H9 (cell line): ENCODE measurements at regions not wholly inside any gene's neighbourhood (a gene's known extent, or its start where the extent isn't known, plus 50 kb on each side); places are given as distances from the start of the nearest gene placed in this dataset.
A peak's percentile ranks its signal among the peaks of the same experiment; 100 is the strongest.

ENCODE experiments used
- DNase-seq: peaks from one replicate; pipeline ENCODE4 v3.0.0-alpha.2; 2017
- H2AFZ ChIP-seq: one replicate; pipeline ENCODE4 v1.6.1; 2013; ENCODE audit warnings: mild to moderate bottlenecking, low read length, control low read depth, moderate library complexity
- H2AK5ac ChIP-seq: 2 replicates; pipeline ENCODE4 v1.6.1; 2013; ENCODE audit warnings: low read length, control low read depth, mixed read lengths; ENCODE audit not compliant: insufficient read length
- H2BK120ac ChIP-seq: one replicate; pipeline ENCODE4 v1.6.1; 2013; ENCODE audit warnings: low read depth, mild to moderate bottlenecking, low read length, control low read depth, inconsistent platforms; ENCODE audit not compliant: poor library complexity, severe bottlenecking
- H2BK12ac ChIP-seq: 2 replicates; pipeline ENCODE4 v1.6.1; 2013; ENCODE audit warnings: low read length, control low read depth, mixed read lengths, low read depth; ENCODE audit not compliant: insufficient read length
- H2BK15ac ChIP-seq: 2 replicates; pipeline ENCODE4 v1.6.1; 2013; ENCODE audit warnings: low read depth, low read length, control low read depth
- H2BK20ac ChIP-seq: one replicate; pipeline ENCODE4 v1.6.1; 2013; ENCODE audit warnings: low read depth, mild to moderate bottlenecking, low read length, control low read depth, inconsistent platforms; ENCODE audit not compliant: poor library complexity, severe bottlenecking
- H2BK5ac ChIP-seq: 2 replicates; pipeline ENCODE4 v1.6.1; 2013; ENCODE audit warnings: low read length, control low read depth, mixed read lengths; ENCODE audit not compliant: insufficient read length
- H3K14ac ChIP-seq: 2 replicates; pipeline ENCODE4 v1.6.1; 2013; ENCODE audit warnings: low read length, control low read depth; ENCODE audit not compliant: insufficient read depth
- H3K18ac ChIP-seq: 2 replicates; pipeline ENCODE4 v1.6.1; 2013; ENCODE audit warnings: low read depth, mild to moderate bottlenecking, mixed read lengths, low read length, control low read depth; ENCODE audit not compliant: insufficient read length
- H3K23ac ChIP-seq: 2 replicates; pipeline ENCODE4 v1.6.1; 2013; ENCODE audit warnings: low read length, control low read depth, mixed read lengths, low read depth; ENCODE audit not compliant: insufficient read length
- H3K23me2 ChIP-seq: 2 replicates; pipeline ENCODE4 v1.6.1; 2013; ENCODE audit warnings: low read depth, mild to moderate bottlenecking, mixed read lengths, low read length, control low read depth; ENCODE audit not compliant: insufficient read length, poor library complexity, severe bottlenecking
- H3K27ac ChIP-seq: 2 replicates; pipeline ENCODE4 v1.5.1; 2013; ENCODE audit warnings: low read length, control low read depth, mixed read lengths, low read depth; ENCODE audit not compliant: insufficient read length
- H3K27me3 ChIP-seq: 2 replicates; pipeline ENCODE4 v1.6.1; 2013; ENCODE audit warnings: low read length, control low read depth, inconsistent platforms; ENCODE audit not compliant: insufficient read depth
- H3K4ac ChIP-seq: 2 replicates; pipeline ENCODE4 v1.6.1; 2013; ENCODE audit warnings: low read depth, mild to moderate bottlenecking, control low read depth, inconsistent platforms, low read length, moderate library complexity
- H3K4me1 ChIP-seq: 2 replicates; pipeline ENCODE4 v1.6.1; 2013; ENCODE audit warnings: low read length, control low read depth, inconsistent platforms; ENCODE audit not compliant: insufficient read depth
- H3K4me2 ChIP-seq: 2 replicates; pipeline ENCODE4 v1.6.1; 2013; ENCODE audit warnings: low read length, control low read depth, mixed read lengths; ENCODE audit not compliant: insufficient read length, insufficient read depth
- H3K56ac ChIP-seq: 2 replicates; pipeline ENCODE4 v1.6.1; 2013; ENCODE audit warnings: low read depth, mild to moderate bottlenecking, mixed read lengths, low read length, control low read depth; ENCODE audit not compliant: insufficient read length
- H3K79me1 ChIP-seq: 2 replicates; pipeline ENCODE4 v1.6.1; 2013; ENCODE audit warnings: low read depth, mild to moderate bottlenecking, moderate library complexity, low read length, control low read depth, inconsistent platforms; ENCODE audit not compliant: insufficient read depth, poor library complexity, severe bottlenecking
- H3K79me2 ChIP-seq: 2 replicates; pipeline ENCODE4 v1.6.1; 2013; ENCODE audit warnings: low read length, control low read depth, inconsistent platforms; ENCODE audit not compliant: insufficient read depth
- H3K9ac ChIP-seq: 2 replicates; pipeline ENCODE4 v1.6.1; 2013; ENCODE audit warnings: low read length, control low read depth, mixed read lengths; ENCODE audit not compliant: insufficient read length; ENCODE audit errors: extremely low read depth
- H3K9me3 ChIP-seq: one replicate; pipeline ENCODE4 v1.6.1; 2013; ENCODE audit warnings: low read depth, low read length, inconsistent platforms; ENCODE audit not compliant: control insufficient read depth
- H3T11ph ChIP-seq: one replicate; pipeline ENCODE4 v1.6.1; 2013; ENCODE audit warnings: mild to moderate bottlenecking, low read length, control low read depth, inconsistent platforms
- H4K20me1 ChIP-seq: one replicate; pipeline ENCODE4 v1.6.1; 2013; ENCODE audit not compliant: control insufficient read depth, insufficient read length, insufficient read depth
- H4K5ac ChIP-seq: 2 replicates; pipeline ENCODE4 v1.6.1; 2013; ENCODE audit warnings: low read depth, mild to moderate bottlenecking, mixed read lengths, low read length, control low read depth; ENCODE audit not compliant: insufficient read length
- H4K8ac ChIP-seq: replicated peaks from 2 replicates; pipeline ENCODE4 v1.6.1; 2013; ENCODE audit warnings: low read length, control low read depth, mixed read lengths, low read depth; ENCODE audit not compliant: insufficient read length
- H4K91ac ChIP-seq: 2 replicates; pipeline ENCODE4 v1.6.1; 2013; ENCODE audit warnings: low read depth, mild to moderate bottlenecking, moderate library complexity, mixed read lengths, low read length, control low read depth; ENCODE audit not compliant: insufficient read length
- H3K27ac Mint-ChIP-seq, 3 experiments: 2 replicates in 2 of 3; 3 replicates in 1 of 3; pipeline ENCODE4 v1.8.0; 2020 to 2021; ENCODE audit warnings: mixed read lengths in 3 of 3, mild to moderate bottlenecking in 1 of 3, moderate library complexity in 1 of 3
- H3K27me3 Mint-ChIP-seq: 2 replicates; pipeline ENCODE4 v1.8.0; 2021; ENCODE audit warnings: low read depth, mild to moderate bottlenecking, moderate library complexity, mixed read lengths
- H3K36me3 Mint-ChIP-seq, 3 experiments: 2 replicates in 2 of 3; 3 replicates in 1 of 3; pipeline ENCODE4 v1.8.0; 2020 to 2021; ENCODE audit warnings: low read depth in 3 of 3, mixed read lengths in 3 of 3; ENCODE audit not compliant: insufficient read depth in 1 of 3
- H3K4me1 Mint-ChIP-seq, 2 experiments: 2 replicates each; pipeline ENCODE4 v1.8.0; 2020; ENCODE audit warnings: mixed read lengths in 2 of 2
- H3K4me3 Mint-ChIP-seq, 2 experiments: 2 replicates in 1 of 2; 3 replicates in 1 of 2; pipeline ENCODE4 v1.8.0; 2020 to 2021; ENCODE audit warnings: mild to moderate bottlenecking in 2 of 2, mixed read lengths in 2 of 2, moderate library complexity in 1 of 2
- H3K9me3 Mint-ChIP-seq, 2 experiments: 2 replicates in 1 of 2; 3 replicates in 1 of 2; pipeline ENCODE4 v1.8.0; 2020; ENCODE audit warnings: mild to moderate bottlenecking in 2 of 2, mixed read lengths in 2 of 2, moderate library complexity in 1 of 2
- WGBS: extraction: QIAGEN DNeasy Blood & Tissue Kit; methylation state at CpG from one replicate; pipeline ENCODE4 v1.1.7; 2013; ENCODE audit warnings: missing lambda C conversion rate, low lambda C conversion rate, mixed read lengths; ENCODE audit not compliant: insufficient read length; ENCODE audit errors: extremely low coverage; 5-methylcytosine and 5-hydroxymethylcytosine counted together
- TF ChIP-seq, protein P1 (sequence below): fragments of 200-600 bp; sonication (generic); conservative IDR thresholded peaks from 3 replicates; pipeline ENCODE4 v1.8.0; 2021; ENCODE audit warnings: antibody characterized with exemption, mild to moderate bottlenecking

DNA sequence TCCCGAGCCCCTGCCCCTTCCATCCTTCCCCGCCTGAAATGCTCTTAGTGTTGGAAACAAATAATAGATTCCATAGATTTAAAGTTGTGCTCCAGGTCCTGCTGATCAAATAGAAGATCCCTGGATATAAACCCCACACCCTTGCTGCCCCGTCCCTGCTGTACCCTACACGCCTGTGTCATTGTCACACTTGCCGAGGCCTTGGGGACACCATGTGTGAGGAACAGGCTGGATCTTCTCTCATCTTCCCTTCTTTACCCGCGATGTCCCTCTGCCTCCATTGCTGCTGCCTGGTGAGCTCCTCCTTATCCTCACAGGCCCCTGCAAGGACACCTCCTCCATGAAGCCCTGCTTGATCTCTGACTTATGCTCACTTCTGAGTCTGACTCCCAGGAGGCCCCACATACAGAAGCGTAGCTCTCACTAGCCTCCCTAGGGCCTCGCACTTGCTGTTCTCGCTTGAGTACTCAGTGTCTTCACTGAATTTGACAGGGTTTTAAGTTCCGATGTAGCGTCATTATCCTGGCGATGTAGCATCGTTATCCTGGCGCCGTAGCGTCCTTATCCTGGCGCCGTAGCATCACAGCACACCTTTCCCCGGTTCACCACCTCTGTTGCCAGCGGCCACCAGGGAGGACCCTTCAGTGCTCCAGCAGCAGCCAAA lies 221.9 kb downstream of the NDUFA10 start:
- Mint-ChIP-seq H3K4me3 (no peak overlapping the region), H3K27me3 (peaks cover 9% of the 10 kb centered on the region), H3K4me1 (peaks cover 5 to 8% of the 10 kb centered on the region in 2 experiments), H3K36me3 (no peaks in the 10 kb centered on the region; a peak in 1 of 7 replicates), H3K27ac (no peak overlapping the region; a peak in 1 of 7 replicates), H3K9me3 (peaks cover 0 to 7% of the 10 kb centered on the region in 2 experiments; a peak in 2 of 5 replicates)
- Histone ChIP-seq H2BK120ac (no peak overlapping the region), H3K27ac (no peak overlapping the region), H3K4ac (no peak overlapping the region), H2BK15ac (no peak overlapping the region), H3K18ac (no peak overlapping the region), H2BK5ac (no peak overlapping the region), H4K91ac (no peak overlapping the region), H2BK12ac (no peak overlapping the region), H4K20me1 (no peaks in the 10 kb centered on the region), H4K8ac (no peak overlapping the region), H3K27me3 (no peaks in the 10 kb centered on the region), H2AK5ac (no peak overlapping the region), H3K9me3 (no peaks in the 10 kb centered on the region), H2AFZ (no peak overlapping the region), H3K14ac (no peak overlapping the region), H3K23me2 (no peaks in the 10 kb centered on the region), H3K23ac (no peak overlapping the region), H3K4me1 (no peaks in the 10 kb centered on the region), H3K9ac (no peak overlapping the region), H3K79me2 (no peaks in the 10 kb centered on the region), H2BK20ac (no peak overlapping the region), H3K79me1 (no peaks in the 10 kb centered on the region), H4K5ac (no peak overlapping the region), H3K4me2 (no peak overlapping the region), H3T11ph (no peak overlapping the region), H3K56ac (no peak overlapping the region)
- TF ChIP-seq, protein P1, sequence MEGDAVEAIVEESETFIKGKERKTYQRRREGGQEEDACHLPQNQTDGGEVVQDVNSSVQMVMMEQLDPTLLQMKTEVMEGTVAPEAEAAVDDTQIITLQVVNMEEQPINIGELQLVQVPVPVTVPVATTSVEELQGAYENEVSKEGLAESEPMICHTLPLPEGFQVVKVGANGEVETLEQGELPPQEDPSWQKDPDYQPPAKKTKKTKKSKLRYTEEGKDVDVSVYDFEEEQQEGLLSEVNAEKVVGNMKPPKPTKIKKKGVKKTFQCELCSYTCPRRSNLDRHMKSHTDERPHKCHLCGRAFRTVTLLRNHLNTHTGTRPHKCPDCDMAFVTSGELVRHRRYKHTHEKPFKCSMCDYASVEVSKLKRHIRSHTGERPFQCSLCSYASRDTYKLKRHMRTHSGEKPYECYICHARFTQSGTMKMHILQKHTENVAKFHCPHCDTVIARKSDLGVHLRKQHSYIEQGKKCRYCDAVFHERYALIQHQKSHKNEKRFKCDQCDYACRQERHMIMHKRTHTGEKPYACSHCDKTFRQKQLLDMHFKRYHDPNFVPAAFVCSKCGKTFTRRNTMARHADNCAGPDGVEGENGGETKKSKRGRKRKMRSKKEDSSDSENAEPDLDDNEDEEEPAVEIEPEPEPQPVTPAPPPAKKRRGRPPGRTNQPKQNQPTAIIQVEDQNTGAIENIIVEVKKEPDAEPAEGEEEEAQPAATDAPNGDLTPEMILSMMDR, result no peak
- DNase-seq, result peak; percentile 14
- WGBS, result no CpG with 5 or more reads among the region's 21 CpGs
